ENCODE measurements at regions not wholly inside any gene's neighbourhood (a gene's known extent, or its start where the extent isn't known, plus 50 kb on each side); places are given as distances from the start of the nearest gene placed in this dataset.
"Not testable (repeated sequence)": the region's sequence is repeated elsewhere in the genome, so short reads cannot be mapped to it uniquely, and the experiment has no call there.

DNA sequence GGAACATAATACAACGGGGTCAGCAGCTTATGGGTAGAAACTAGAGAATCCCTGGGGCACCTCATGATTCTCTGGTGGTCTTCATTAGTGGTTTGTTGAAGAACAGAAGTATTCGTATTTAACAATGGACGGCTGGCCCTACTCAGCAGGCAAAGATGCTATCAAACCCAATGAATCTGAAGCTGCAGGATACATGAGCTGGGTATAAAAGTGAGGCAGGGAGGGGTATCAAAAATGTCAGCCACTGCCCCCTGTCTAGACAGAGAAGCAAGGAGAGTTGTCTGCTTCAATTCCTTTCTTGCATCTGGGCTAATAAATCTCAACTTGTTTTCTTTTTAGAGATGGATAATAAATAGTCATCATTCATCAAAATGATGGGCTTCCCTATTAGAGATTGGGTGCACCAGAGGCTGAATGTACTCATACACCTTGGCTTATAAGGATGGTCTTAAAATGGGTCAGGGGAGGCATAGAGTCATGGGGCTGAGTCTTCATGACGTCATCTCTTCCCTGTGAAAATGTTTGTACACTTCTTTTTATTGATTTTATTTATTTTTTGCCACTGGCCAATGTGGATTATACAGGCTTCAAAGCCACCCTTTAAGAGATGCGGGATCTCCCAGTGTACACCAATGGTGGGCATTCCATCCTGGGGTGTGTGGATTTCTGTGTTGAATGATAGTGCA is 259.5 kb downstream of the SHOX start:
- ATAC-seq (no peak), DNase-seq (no peak)
- H3K27me3 Mint-ChIP-seq: no peaks in the 10 kb centered on the region
- no peak overlapping the region for H3K27ac Mint-ChIP-seq
- H3K9me3 Mint-ChIP-seq: peaks cover 24 to 43% of the 10 kb centered on the region in 2 donors
- no peaks in the 10 kb centered on the region for H3K4me1 Mint-ChIP-seq
- H3K4me3 Mint-ChIP-seq: no peak overlapping the region

DNA sequence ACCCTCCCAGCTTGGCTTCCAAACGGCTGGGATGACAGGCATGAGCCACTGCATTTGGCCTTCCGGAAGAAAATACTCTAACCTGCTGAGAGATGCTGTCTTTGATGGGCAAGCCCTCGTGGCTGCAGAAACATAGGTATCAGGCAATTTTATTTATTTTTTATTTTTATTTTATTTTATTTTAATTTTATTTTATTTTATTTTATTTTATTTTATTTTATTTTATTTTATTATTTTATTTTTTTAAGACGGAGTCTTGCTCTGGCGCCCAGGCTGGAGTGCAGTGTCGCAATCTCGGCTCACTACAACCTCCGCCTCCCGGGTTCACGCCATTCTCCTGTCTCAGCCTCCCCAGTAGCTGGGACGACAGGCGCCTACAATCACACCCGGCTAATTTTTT is 257.1 kb downstream of the SHOX start:
- DNase-seq, H3K27ac Mint-ChIP-seq, ATAC-seq, H3K4me3 Mint-ChIP-seq, H3K4me1 Mint-ChIP-seq: not testable (repeated sequence)
- Mint-ChIP-seq H3K27me3 (peaks cover 17% of the 10 kb centered on the region), H3K9me3 (peaks cover 13 to 22% of the 10 kb centered on the region in 2 donors)

DNA sequence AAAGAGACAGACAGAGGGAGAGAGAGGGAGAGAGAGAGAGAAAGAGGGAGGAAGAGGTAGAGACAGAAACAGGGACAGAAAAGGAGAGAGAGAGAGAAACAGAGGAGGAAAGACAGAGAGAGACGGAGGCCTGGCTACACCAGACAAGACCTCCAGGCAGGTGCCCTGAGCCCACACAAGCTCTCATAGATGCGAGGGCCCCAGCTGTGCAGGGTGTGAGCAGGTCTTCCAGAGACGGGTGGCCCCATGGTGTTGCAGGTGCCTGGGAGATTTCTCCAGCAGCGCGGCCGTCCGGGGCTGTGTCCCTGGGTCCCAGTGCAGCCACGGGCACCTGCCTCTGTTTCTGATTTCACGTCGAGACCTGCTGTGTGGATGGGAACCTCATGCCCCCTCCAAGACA is 253.0 kb downstream of the SHOX start:
- H3K27me3 Mint-ChIP-seq: peaks cover 23% of the 10 kb centered on the region
- H3K4me1 Mint-ChIP-seq: no peaks in the 10 kb centered on the region
- ATAC-seq: no peak
- no peak overlapping the region for H3K27ac Mint-ChIP-seq
- no peak overlapping the region for H3K4me3 Mint-ChIP-seq
- no peak for DNase-seq
- peaks cover 0 to 17% of the 10 kb centered on the region in 2 donors for H3K9me3 Mint-ChIP-seq

DNA sequence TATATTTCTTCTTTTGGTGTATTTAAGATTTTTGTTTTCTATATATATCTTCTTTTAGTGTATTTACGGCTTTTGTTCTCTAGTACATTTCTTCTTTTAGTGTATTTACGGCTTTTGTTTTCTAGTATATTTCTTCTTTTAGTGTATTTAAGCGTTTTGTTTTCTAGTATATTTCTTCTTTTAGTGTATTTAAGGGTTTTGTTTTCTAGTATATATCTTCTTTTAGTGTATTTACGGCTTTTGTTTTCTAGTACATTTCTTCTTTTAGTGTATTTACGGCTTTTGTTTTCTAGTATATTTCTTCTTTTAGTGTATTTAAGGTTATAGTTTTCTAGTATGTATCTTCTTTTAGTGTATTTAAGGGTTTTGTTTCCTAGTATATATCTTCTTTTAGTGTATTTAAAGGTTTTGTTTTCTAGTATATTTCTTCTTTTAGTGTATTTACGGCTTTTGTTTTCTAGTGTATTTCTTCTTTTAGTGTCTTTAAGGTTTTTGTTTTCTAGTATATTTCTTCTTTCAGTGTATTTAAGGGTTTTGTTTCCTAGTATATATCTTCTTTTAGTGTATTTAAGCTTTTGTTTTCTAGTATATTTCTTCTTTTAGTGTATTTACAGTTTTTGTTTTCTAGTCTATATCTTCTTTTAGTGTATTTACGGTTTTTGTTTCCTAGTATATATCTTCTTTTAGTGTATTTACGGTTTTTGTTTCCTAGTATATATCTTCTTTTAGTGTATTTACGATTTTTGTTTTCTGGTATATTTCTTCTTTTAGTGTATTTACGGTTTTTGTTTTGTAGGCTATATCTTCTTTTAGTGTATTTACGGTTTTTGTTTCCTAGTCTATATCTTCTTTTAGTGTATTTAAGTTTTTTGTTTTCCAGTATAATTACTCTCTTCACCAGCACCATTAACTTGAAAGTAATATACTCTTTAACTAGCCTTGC is 249.4 kb downstream of the SHOX start:
- H3K4me1 Mint-ChIP-seq, DNase-seq, ATAC-seq, H3K4me3 Mint-ChIP-seq, H3K27ac Mint-ChIP-seq: not testable (repeated sequence)
- H3K27me3 Mint-ChIP-seq: peaks cover 23% of the 10 kb centered on the region
- peaks cover 0 to 17% of the 10 kb centered on the region in 2 donors for H3K9me3 Mint-ChIP-seq

DNA sequence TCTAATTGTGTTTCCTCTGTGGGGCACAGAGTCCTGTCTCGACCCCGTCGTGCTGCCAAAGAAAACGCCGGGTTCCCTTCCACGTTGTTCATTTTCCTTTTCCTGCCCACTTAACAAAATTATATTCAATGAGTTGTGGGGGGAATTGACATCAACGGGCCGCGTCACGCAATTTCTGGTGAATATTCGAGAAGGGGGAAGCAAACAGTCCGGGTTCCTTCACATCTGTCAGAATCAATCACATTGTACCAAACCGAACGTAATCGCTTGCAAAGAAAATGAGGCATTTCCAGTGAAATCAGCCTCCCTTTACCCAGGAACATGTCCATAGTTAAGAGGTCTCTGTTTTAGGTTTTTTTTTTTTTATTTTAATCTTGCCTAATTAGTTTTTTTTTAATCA is 243.5 kb downstream of the SHOX start:
- Mint-ChIP-seq H3K4me1 (no peaks in the 10 kb centered on the region), H3K27ac (no peak overlapping the region), H3K9me3 (peaks cover 12 to 16% of the 10 kb centered on the region in 2 donors), H3K4me3 (no peak overlapping the region), H3K27me3 (peaks cover 9% of the 10 kb centered on the region)
- no peak for ATAC-seq
- no peak for DNase-seq

DNA sequence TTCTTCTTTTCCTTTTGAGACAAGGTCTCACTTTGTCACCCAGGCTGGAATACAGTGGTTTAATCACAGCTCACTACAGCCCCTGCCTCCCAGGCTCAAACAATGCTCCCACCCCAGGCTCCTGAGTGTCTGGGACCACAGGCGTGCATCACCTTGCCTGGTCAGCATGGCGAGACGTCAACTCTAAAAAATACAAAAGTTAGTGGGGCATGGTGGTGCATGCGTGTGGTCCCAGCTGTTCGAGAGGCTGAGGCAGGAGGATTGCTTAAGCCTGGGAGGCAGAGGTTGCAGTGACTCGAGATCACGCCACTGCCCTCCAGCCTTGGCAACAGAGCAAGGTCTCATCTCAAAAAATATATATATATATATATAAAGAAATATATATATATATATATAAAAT is 242.4 kb downstream of the SHOX start:
- ATAC-seq (no peak), DNase-seq (no peak)
- Mint-ChIP-seq H3K27me3 (peaks cover 16% of the 10 kb centered on the region), H3K4me1 (no peaks in the 10 kb centered on the region), H3K27ac (no peak overlapping the region), H3K9me3 (peaks cover 12 to 16% of the 10 kb centered on the region in 2 donors), H3K4me3 (no peak overlapping the region)

DNA sequence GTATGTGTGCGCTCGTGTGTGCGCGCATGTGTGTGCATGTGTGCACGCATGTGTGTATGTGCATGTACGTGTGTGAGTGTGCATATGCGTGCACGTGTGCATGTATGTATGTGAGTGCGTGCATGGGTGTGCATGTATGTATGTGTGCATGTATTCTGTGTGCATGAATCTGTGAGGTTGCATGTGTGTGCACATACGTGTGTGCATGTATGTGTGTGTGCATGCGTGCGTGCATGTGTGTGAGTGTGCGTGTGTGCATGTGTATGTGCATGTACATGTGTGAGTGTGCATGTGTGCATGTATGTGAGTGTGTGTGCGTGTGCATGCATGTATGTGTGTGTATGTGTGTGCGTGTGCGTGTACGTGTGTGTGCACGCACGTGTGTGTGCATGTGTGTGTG is 241.5 kb downstream of the SHOX start:
- H3K4me3 Mint-ChIP-seq: no peak overlapping the region
- H3K4me1 Mint-ChIP-seq: no peaks in the 10 kb centered on the region
- peaks cover 12 to 16% of the 10 kb centered on the region in 2 donors for H3K9me3 Mint-ChIP-seq
- H3K27me3 Mint-ChIP-seq: peaks cover 22% of the 10 kb centered on the region
- no peak for DNase-seq
- H3K27ac Mint-ChIP-seq: no peak overlapping the region
- ATAC-seq: no peak

DNA sequence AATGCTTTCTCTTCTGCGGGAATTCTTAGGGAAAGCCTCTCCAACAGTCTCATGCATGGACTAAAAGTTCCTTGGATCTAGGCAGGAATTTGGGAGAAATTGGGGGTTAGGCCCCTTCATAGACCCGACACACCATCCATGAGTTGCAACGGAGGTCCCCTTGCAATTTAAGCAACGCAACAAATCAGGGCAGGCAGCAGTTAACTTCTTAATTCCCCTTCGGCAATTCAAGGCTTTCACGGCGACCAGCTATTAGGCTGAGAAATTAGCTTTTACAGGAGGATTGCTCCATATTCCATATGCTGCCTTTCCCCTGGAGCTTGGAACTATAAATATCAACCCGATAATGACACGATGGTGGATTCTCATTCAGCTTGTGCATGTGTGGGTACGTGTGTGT is 241.0 kb downstream of the SHOX start:
- Mint-ChIP-seq H3K4me3 (no peak overlapping the region), H3K9me3 (peaks cover 12 to 13% of the 10 kb centered on the region in 2 donors), H3K27ac (no peak overlapping the region), H3K4me1 (no peaks in the 10 kb centered on the region), H3K27me3 (peaks cover 22% of the 10 kb centered on the region)
- no peak for DNase-seq
- no peak for ATAC-seq

DNA sequence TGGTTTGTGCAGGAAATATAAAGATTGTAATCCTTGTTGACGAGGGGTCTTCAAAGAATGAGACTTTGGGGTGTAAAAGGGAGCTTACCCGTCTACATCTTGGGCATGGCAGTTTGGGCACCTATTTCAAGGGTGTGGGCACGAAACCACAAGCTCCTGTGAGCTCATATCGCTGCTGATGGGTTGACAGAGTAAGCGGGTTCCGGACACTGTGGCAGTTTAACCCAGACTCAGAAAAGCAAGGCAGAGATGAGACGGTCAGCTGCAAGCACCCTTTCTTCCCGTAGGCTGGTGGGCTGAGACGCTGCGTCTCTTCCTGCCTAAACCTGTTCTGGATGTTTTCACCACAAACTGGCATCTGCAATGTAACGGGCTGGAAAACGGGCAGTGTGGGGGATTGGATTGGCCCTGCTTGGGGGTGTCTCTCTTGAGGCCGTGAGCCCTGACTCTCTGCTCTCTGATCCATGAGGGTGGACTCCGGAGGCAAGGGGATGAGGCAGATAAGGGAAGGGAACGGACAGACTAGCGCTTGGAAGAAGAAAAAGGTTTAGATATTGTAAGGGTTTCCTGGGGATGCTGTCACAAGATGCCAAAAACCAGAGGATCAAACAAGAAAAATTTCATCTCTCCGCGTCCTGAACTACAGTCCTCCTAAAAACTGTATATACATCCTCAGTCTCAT is 237.5 kb downstream of the SHOX start:
- DNase-seq (no peak), ATAC-seq (no peak)
- Mint-ChIP-seq H3K9me3 (peaks cover 12 to 13% of the 10 kb centered on the region in 2 donors), H3K27me3 (peaks cover 22% of the 10 kb centered on the region), H3K27ac (no peak overlapping the region), H3K4me3 (no peak overlapping the region), H3K4me1 (no peaks in the 10 kb centered on the region)

DNA sequence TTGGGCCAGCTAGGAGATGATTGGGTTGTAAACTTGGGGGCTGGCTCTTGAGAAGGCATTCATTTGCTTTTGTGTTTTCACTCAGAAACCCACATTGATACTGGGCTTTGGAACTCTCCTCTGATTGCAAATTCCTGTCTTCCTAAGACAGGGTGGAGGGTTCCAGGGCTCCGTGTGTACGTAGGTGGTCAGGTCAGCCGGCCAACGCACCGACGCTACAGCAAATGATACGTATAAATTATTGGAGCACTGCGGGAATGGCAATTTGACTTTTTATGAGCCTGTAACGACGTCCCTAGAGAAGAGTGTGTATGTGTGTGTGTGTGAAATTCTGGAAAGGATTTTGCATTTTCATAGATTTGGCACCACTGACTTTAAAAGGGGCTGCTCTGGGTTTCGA is 236.9 kb downstream of the SHOX start:
- DNase-seq: no peak
- ATAC-seq: no peak
- Mint-ChIP-seq H3K27ac (no peak overlapping the region), H3K4me3 (no peak overlapping the region), H3K4me1 (no peaks in the 10 kb centered on the region), H3K27me3 (peaks cover 22% of the 10 kb centered on the region), H3K9me3 (peaks cover 10 to 13% of the 10 kb centered on the region in 2 donors)

DNA sequence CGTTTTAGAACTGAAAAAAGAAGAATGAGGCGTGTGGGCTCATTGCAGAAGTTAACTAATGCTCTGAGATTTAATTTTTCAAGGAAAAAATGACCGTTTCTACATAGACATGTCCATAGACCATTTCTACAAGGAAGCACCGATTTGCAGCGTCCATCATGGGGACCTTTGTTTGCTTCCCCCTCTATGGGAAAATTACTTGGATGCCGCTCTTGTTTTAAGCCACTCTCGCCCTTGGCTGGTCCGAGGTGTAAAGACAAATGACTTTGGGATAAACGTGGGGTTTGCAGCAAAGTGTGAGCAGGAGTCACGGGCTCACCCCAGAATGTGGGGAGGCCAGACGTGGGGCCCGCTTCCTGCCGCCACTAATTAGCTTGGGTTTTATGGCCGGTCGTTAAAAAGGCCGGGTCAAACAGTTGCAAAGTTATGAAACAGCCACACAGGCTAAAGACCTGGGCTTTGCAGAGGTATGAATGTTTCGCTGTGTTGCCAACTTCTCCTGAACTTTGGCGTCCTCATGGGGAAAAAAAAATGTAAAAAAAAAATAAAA is 235.9 kb downstream of the SHOX start:
- ATAC-seq (no peak), DNase-seq (no peak)
- peaks cover 22% of the 10 kb centered on the region for H3K27me3 Mint-ChIP-seq
- H3K4me1 Mint-ChIP-seq: no peaks in the 10 kb centered on the region
- peaks cover under 1 to 5% of the 10 kb centered on the region in 2 donors for H3K9me3 Mint-ChIP-seq
- H3K4me3 Mint-ChIP-seq: no peak overlapping the region
- no peak overlapping the region for H3K27ac Mint-ChIP-seq

DNA sequence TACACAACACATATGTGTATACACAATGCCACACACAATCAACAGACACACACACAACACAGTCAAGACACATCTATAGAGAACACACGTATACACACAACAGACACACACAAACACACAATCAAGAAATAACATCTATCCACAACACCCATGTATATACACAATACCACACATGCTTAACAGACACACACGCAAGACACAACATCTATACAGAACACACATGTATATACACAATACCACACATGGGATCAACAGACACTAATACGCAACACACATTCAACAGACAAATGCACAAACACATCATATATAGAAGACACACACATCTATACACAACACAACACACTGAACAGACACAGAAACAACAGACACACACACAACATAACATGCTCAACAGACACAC is 234.8 kb downstream of the SHOX start:
- Mint-ChIP-seq H3K4me1 (no peaks in the 10 kb centered on the region), H3K9me3 (no peaks in the 10 kb centered on the region), H3K4me3 (no peak overlapping the region), H3K27me3 (peaks cover 22% of the 10 kb centered on the region), H3K27ac (no peak overlapping the region)
- no peak for ATAC-seq
- DNase-seq: no peak

DNA sequence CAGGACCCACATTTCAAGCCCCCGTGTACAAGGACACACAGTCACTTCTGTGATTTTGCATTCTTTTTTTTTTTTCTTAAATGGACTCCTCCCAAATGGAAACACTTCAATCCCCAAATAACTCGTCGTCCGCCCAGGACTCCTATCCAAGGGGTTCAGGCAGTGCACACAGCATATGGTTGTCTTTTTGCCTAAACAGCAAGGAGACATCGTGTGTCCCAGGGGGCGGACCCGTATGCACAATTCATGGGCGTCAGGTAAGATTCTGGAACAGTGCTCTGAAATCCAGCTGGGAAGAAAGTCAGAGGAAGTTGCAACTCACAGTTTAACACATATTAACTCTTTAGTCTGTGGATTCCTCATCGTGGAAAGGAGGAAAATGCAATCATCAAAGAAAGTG is 231.3 kb downstream of the SHOX start:
- Mint-ChIP-seq H3K4me1 (no peaks in the 10 kb centered on the region), H3K27ac (no peak overlapping the region), H3K4me3 (no peak overlapping the region), H3K9me3 (peaks cover 0 to 8% of the 10 kb centered on the region in 2 donors), H3K27me3 (no peaks in the 10 kb centered on the region)
- DNase-seq (no peak), ATAC-seq (no peak)

DNA sequence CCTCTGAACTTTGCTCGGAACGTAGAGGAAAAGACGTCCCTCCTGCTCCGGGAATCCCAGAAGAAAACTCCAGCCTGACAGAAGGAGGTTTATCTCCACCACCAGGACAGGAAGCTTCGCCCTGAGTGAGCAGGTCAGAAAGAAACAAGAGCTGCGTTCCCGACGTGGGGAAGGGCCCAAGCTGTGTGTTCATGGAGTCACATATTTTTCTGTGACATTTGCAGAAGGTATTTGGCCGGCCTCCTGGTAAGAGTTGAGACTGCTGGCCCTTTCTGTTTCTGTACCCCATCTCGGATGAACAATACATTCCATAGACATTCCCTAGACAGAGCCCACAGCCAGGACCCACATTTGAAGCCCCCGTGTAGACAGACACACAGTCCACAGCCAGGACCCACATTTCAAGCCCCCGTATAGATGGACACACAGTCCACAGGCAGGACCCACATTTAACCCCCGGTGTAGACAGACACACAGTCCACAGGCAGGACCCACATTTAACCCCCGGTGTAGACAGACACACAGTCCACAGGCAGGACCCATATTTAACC is 230.8 kb downstream of the SHOX start:
- H3K27ac Mint-ChIP-seq: peak overlapping the region in 1 of 2 donors; percentile 29
- no peaks in the 10 kb centered on the region for H3K4me1 Mint-ChIP-seq
- no peak for DNase-seq
- no peaks in the 10 kb centered on the region for H3K27me3 Mint-ChIP-seq
- no peak overlapping the region for H3K4me3 Mint-ChIP-seq
- H3K9me3 Mint-ChIP-seq: peaks cover 0 to 8% of the 10 kb centered on the region in 2 donors
- ATAC-seq: no peak

DNA sequence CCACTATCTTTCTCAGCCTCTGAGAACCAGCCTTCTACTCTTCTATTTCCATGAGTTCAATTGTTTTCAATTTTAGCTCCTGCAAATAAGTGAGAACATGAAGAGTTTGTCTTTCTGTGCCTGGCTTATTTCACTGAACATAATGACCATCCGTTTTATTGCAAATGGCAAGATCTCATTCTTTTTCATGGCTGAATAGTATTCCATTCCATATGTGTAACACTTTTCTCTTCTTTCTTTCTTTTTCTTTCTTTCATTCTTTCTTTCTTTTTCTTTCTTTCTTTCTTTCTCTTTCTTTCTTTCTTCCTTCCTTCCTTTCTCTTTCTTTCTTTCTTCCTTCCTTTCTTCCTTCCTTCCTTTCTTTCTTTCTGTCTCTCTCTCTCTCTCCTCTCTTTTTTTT is 228.7 kb downstream of the SHOX start:
- Mint-ChIP-seq H3K27me3 (no peaks in the 10 kb centered on the region), H3K4me1 (no peaks in the 10 kb centered on the region)

More for the DNA sequence above, 228.7 kb downstream of the SHOX start:
- Mint-ChIP-seq H3K27ac (no peak overlapping the region), H3K9me3 (peaks cover 5 to 8% of the 10 kb centered on the region in 2 donors), H3K4me3 (no peak overlapping the region)
- no peak for DNase-seq
- ATAC-seq: no peak

Data from stimulated activated naive CD8-positive, alpha-beta T cell treated with anti-CD3 and anti-CD28 coated beads, Interleukin-15, amount 100 ng/mL, for 72 hours (primary cell).